Astrocyte of the hippocampus (primary cell): ENCODE measurements at regions not wholly inside any gene's neighbourhood (a gene's known extent, or its start where the extent isn't known, plus 50 kb on each side); places are given as distances from the start of the nearest gene placed in this dataset.

Source experiments
- DNase-seq: peaks from one replicate; pipeline ENCODE4 v3.0.0; 2011; ENCODE audit warnings: low read depth, low spot score

DNA sequence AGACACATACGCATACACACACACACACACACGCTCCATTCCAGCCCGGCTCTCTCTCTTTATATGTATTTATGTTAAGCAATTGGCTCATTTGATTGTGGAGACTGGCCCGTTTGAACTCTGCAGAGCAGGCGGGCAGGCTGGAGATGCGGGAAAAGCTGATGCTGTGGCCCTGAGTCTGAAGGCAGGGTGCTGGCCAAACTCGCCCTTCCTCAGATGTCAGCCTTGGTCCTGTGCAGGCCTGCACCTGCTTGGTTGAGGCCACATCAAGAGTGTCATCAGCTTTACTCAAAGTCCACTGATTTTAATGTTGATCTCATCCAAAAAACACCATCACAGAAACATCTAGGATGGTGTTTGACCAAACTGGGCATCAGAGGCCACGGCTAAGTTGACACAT is 569.3 kb downstream of the TBC1D22A start:
- DNase-seq, result no peak

DNA sequence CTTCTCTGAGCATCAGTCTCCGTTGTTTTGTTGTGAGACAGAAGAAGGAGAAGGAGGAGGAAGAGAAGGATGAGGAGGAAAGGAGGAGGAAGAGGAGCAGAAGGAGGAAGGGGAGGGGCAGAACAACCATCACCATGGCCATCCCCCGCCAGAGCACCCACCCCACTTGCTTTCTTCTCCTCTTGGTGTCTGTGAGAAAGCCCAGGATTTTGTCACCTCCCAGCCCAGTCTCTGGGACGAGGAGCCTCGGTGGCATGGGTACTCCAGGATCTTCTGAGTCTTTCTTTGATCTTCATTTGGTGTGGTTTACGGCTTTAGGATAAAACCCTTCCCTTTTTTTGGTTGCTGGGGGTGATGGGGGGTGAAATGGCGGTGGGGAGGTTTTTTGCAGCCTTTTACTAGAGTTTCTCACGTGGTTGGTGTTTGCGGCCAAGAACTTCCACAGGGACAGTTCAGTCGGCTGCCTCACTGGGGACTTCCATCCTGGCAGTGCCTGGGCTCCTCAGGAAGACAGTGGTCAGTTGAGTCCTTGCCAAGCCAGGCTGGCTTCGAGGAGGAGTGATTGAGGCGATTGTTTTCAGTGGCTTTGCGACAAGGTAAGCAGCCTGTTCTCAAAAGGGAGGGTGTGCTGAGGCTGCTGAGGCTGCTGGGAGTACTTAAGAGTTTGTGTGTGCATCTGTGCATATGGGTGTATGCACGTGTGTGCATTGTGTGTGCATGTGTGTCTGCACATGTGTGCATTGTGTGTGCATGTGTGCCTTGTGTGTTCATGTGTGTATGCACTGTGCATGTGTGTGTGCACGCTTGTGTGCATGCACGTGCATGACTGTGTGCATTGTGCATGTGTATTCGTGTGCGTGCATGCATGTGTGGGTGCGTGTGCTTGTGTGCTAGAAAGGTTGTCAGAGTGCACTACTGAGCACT is 567.5 kb downstream of the TBC1D22A start:
- peak; percentile 19 for DNase-seq

DNA sequence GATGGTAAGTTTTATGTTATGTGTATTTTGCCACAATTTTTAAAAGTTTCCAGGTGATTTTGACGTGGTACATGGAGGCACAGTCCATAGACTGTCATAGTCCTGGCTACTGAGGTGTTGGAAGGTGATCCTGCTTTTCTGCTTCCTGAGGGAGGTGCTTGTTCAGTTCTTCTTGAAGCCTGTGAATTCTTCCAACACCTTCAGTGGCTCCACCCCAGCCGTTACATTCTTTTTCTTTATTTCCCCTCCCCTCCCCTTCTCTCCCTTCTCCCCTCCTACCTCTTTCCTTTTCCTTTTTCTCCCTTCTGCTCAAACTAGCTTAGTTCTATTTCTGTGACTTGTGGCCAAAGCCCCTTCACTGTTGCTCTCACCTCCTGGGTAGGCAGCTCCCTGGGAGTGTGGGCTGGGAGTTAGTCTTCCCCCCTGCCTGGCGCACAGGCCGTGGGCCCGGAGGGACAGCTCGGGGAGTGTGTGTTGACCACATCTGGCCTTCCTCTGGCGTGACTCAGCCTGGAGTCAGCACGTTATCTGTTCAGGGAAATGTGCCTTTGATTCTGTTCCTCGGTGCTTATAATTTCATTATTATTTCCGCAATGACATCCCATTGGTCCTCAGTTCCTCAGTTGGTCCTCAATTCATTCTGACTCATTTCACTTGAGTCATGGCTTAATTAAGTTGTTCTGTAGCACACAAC is 566.2 kb downstream of the TBC1D22A start:
- DNase-seq, result peak; percentile 93

- no peak for DNase-seq
Measured at GRCh38 chr22:47327241-47327640, 564.8 kb downstream of the TBC1D22A start.

DNA sequence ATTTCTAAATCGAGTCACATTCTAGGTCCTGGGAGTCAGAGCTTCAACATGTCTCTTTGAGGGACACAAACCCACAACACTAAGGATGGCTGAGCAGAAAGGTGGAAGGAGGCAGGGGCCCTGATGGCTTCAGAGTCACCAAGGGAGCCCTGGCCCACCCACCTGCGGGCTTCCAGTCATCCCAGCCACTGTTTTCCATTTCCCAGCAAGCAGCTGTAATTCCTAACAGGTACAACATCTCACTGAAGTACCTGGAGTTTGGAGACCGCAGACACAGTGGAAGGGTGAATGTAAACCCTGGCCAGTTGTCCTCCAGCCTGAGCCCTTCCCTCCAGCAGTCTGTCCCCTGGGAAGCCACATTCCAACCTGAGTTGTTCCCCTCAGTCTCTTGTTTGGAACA is 562.8 kb downstream of the TBC1D22A start:
- no peak for DNase-seq

GRCh38 chr22:47324435-47324990 is 562.1 kb downstream of the TBC1D22A start:
- DNase-seq, result no peak

DNA sequence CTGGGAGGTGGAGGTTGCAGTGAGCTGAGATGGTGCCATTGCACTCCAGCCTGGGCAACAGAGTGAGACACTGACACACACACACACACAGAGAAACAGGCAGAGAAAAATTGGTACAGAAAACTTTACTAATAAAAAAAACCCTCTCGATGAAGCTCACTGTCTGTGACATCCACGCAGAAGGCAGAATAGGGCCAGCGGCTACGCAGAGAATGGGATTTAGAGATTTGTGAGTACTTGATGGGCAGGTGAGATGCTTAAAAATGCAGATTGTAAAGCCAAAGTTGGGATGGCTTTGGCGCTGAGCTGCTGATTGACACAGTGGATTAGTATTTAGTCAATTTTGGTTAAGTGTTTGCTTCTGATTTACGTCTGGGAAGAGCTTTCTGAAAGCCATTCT is 561.1 kb downstream of the TBC1D22A start:
- DNase-seq, result no peak

- peak; percentile 30 for DNase-seq
Measured at GRCh38 chr22:47322854-47323253, 560.4 kb downstream of the TBC1D22A start.

- no peak for DNase-seq
Measured at GRCh38 chr22:47320560-47320959, 558.1 kb downstream of the TBC1D22A start.

- no peak for DNase-seq
Measured at GRCh38 chr22:47318041-47318737, 555.7 kb downstream of the TBC1D22A start.

- DNase-seq, result no peak
Measured at GRCh38 chr22:47315862-47316419, 553.5 kb downstream of the TBC1D22A start.

DNA sequence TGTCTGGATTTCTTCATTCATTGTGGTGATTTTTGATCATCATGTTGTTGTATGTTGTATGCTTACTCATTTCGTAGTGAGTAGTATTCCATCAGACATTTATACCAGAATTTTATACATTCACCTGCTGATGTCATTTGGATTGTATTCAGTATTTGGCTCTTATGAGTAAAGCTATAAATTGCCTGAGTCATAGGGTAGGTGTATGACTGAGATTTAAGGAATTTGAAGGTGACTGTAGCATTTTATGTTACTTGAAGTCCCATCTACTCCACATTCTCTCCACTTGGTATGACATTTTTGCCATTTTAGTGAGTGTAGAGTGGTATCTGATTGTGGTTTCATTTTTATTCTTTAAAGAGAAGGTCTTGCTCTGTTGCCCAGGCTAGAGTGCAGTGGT is 548.2 kb downstream of the TBC1D22A start:
- DNase-seq, result no peak

DNA sequence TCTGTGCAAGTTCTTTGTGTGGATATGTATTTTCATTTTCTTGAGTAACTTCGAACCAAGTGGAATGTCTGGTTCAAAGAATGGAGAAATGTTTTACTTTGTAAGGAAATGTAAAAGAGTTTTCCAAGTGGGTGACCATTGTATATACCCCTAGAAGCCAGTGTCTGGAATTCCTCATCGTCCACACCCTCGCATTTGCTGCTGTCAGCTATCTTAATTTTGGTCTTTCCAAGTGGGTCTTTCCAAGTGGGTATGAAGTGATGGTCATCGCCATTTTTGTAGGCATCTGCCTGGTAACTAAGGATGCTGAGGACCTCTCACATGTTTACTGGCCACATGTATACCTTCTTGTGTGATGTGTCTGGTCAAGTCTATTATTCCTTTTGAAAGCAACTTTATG is 547.5 kb downstream of the TBC1D22A start:
- no peak for DNase-seq

- no peak for DNase-seq
Measured at GRCh38 chr22:47309476-47309875, 547.0 kb downstream of the TBC1D22A start.

GRCh38 chr22:47308886-47309285 is 546.4 kb downstream of the TBC1D22A start:
- DNase-seq, result no peak

DNA sequence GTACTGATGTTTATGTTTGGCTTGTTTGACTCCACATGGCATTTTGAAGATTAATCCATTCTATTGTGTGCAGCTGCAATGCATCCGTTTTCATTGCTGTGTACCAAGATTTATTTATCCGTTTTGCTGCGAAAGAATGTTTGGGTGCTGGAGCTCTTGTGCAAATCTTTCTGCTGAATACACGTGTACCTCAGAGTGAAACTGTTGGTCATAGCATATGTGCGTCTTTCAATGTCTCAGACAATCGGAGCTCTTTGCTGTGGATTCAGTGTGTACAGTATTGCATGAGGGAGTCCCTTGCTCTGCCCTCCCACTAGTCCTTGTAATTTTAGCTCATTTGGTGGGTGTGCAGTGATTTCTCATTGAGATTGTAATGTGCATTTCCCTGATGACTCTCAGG is 545.4 kb downstream of the TBC1D22A start:
- no peak for DNase-seq

DNA sequence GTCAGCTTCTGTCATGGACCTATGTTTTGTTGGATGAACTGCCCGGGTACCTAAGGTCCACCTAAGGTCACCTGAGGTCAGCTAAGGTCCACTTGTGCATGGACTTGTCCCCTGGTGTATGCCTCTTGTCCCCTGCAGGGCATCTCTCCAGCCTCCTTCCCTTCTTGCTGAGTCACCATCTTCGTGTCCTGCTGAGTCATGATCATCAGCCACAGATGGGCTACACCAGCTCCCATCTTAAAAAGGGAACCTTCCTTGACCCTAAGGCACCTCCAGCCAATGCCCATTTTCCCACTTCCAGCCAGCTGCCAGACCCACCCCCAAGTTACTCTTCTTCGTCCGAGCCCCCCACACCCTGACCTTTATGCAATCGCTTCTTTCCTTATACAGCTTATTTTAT is 544.9 kb downstream of the TBC1D22A start:
- DNase-seq, result peak; percentile 20

- no peak for DNase-seq
Measured at GRCh38 chr22:47304854-47305253, 542.4 kb downstream of the TBC1D22A start.

- DNase-seq, result no peak
Measured at GRCh38 chr22:47304191-47304831, 541.9 kb downstream of the TBC1D22A start.

GRCh38 chr22:47303161-47303890 is 540.9 kb downstream of the TBC1D22A start:
- DNase-seq, result no peak
